ENCODE measurements at regions not wholly inside any gene's neighbourhood (a gene's known extent, or its start where the extent isn't known, plus 50 kb on each side); places are given as distances from the start of the nearest gene placed in this dataset.

- DNase-seq = no peak
- H3K27ac Mint-ChIP-seq = peak overlapping the region; percentile 65
- no peaks in the 10 kb centered on the region for H3K36me3 Mint-ChIP-seq (ENCODE audit: low read depth)
- no peak overlapping the region for H3K4me3 Mint-ChIP-seq
- H3K4me1 Mint-ChIP-seq = peaks cover 11% of the 10 kb centered on the region
- peaks cover 7% of the 10 kb centered on the region for H3K9me3 Mint-ChIP-seq
- TF ChIP-seq, protein P1, sequence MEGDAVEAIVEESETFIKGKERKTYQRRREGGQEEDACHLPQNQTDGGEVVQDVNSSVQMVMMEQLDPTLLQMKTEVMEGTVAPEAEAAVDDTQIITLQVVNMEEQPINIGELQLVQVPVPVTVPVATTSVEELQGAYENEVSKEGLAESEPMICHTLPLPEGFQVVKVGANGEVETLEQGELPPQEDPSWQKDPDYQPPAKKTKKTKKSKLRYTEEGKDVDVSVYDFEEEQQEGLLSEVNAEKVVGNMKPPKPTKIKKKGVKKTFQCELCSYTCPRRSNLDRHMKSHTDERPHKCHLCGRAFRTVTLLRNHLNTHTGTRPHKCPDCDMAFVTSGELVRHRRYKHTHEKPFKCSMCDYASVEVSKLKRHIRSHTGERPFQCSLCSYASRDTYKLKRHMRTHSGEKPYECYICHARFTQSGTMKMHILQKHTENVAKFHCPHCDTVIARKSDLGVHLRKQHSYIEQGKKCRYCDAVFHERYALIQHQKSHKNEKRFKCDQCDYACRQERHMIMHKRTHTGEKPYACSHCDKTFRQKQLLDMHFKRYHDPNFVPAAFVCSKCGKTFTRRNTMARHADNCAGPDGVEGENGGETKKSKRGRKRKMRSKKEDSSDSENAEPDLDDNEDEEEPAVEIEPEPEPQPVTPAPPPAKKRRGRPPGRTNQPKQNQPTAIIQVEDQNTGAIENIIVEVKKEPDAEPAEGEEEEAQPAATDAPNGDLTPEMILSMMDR (IDR thresholded peaks at IDR 0.05) = no peak
- peaks cover 24% of the 10 kb centered on the region for H3K27me3 Mint-ChIP-seq (ENCODE audit: low read depth, poor library complexity)
These were observed 55.4 kb upstream of the NCOR2 start for GRCh38 chr12:124622764-124623163.

GRCh38 chr12:124622331-124622730 lies 54.9 kb upstream of the NCOR2 start:
- Mint-ChIP-seq H3K4me1 (peaks cover 11% of the 10 kb centered on the region), H3K9me3 (peaks cover 7% of the 10 kb centered on the region), H3K36me3 (ENCODE audit: low read depth) (no peaks in the 10 kb centered on the region), H3K27ac (peak overlapping the region; percentile 65), H3K4me3 (no peak overlapping the region), H3K27me3 (ENCODE audit: low read depth, poor library complexity) (peaks cover 27% of the 10 kb centered on the region)
- no peak for DNase-seq
- TF ChIP-seq, protein P1 (IDR thresholded peaks at IDR 0.05) = no peak

DNA sequence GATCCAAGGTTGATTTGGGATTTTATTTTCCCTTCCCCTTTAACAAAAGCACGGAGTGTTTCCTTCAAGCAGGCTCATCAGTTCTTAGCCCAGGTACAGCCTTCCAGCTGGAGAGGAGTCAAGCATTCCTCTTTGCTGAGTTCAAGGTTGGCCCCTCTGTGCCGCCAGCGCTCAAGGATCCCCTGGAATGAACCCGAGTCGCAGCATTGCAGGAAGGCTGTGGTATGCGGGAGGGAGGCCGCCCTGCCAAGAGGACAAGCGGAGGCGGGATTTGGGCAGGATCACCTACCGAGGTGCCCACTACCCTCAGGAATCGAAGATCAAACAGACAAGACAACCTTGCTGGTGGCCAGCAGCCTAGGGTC lies 53.9 kb upstream of the NCOR2 start:
- H3K4me3 Mint-ChIP-seq = no peak overlapping the region
- H3K27ac Mint-ChIP-seq = no peak overlapping the region
- DNase-seq = no peak
- H3K9me3 Mint-ChIP-seq = peaks cover 7% of the 10 kb centered on the region
- TF ChIP-seq, protein P1 (IDR thresholded peaks at IDR 0.05) = no peak
- no peaks in the 10 kb centered on the region for H3K36me3 Mint-ChIP-seq (ENCODE audit: low read depth)
- H3K4me1 Mint-ChIP-seq = peaks cover 7% of the 10 kb centered on the region
- peaks cover 32% of the 10 kb centered on the region for H3K27me3 Mint-ChIP-seq (ENCODE audit: low read depth, poor library complexity)

DNA sequence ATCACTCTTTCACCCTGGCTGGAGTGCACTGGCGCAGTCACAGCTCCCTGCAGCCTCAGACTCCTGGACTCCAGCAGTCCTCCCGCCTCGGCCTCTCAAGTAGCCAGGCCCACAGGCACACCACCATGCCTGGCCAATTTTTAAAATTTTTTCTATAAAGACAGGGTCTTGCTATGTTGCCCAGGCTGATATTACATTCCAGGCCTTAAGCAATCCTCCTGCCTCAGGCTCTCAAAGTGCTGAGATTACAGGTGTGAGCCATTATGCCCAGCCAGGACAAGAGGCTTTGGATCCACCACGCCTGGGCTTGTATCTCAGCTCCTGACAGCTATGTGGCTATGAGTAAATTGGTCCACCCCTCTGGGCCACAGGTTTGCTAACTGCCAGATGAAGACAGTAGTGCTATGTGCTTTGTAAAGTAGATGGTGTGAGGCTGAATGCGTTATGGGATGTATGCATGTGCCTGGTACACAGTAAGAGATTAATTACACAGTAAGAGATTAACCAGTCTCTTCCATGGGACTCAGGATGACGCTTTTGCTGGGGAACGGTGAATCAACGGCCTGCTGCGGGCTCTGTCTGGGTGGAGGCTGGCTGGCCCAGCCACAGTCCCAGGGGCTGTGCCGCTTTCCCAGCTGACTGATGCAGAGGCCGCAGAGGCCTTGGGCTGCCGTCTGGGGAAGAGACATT lies 53.3 kb upstream of the NCOR2 start:
- H3K27ac Mint-ChIP-seq = no peak overlapping the region
- peaks cover 4% of the 10 kb centered on the region for H3K4me1 Mint-ChIP-seq
- H3K36me3 Mint-ChIP-seq (ENCODE audit: low read depth) = no peaks in the 10 kb centered on the region
- H3K4me3 Mint-ChIP-seq = no peak overlapping the region
- TF ChIP-seq, protein P1 (IDR thresholded peaks at IDR 0.05) = no peak
- no peak for DNase-seq
- peaks cover 7% of the 10 kb centered on the region for H3K9me3 Mint-ChIP-seq
- H3K27me3 Mint-ChIP-seq (ENCODE audit: low read depth, poor library complexity) = peaks cover 29% of the 10 kb centered on the region

- DNase-seq = no peak
- Mint-ChIP-seq H3K9me3 (peaks cover 11% of the 10 kb centered on the region), H3K36me3 (ENCODE audit: low read depth) (no peaks in the 10 kb centered on the region), H3K27ac (peak overlapping the region; percentile 30), H3K4me1 (no peaks in the 10 kb centered on the region), H3K4me3 (no peak overlapping the region), H3K27me3 (ENCODE audit: low read depth, poor library complexity) (peaks cover 24% of the 10 kb centered on the region)
- TF ChIP-seq, protein P1 (IDR thresholded peaks at IDR 0.05) = no peak
These were observed 51.0 kb upstream of the NCOR2 start for GRCh38 chr12:124618291-124618902.

DNA sequence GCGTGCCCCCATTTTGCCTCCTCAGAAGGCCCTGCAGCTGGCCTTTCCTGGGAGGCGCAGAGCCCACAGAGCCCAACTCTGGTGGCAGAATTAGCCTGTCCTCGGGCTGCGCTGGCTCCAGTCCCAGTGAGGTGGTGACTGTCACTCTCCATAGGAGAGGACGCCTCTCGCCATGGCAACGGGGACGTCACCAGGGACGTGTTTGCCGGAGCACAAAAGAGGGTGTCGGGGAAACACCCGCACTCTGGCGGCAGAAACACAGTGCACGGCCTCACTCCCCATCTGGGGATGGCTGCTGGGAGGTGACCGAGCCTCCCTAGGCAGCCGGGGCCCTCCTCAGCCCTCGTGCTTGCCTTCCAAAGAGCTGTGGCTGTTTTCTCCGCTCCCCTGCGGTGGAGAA lies 50.2 kb upstream of the NCOR2 start:
- no peak for DNase-seq
- no peaks in the 10 kb centered on the region for H3K4me1 Mint-ChIP-seq
- no peak overlapping the region for H3K27ac Mint-ChIP-seq
- no peak overlapping the region for H3K4me3 Mint-ChIP-seq
- TF ChIP-seq, protein P1 (IDR thresholded peaks at IDR 0.05) = no peak
- H3K36me3 Mint-ChIP-seq (ENCODE audit: low read depth) = no peaks in the 10 kb centered on the region
- peaks cover 7% of the 10 kb centered on the region for H3K9me3 Mint-ChIP-seq
- H3K27me3 Mint-ChIP-seq (ENCODE audit: low read depth, poor library complexity) = peaks cover 24% of the 10 kb centered on the region

Data from nephron progenitor cell (in vitro differentiated cells).